Stimulated activated effector memory CD8-positive, alpha-beta T cell treated with anti-CD3 and anti-CD28 coated beads, Interleukin-12 subunit alpha, Interleukin-12 subunit beta, amount 100 ng/mL, for 72 hours (primary cell): ENCODE measurements at regions not wholly inside any gene's neighbourhood (a gene's known extent, or its start where the extent isn't known, plus 50 kb on each side); places are given as distances from the start of the nearest gene placed in this dataset.
"Not testable (repeated sequence)": the region's sequence is repeated elsewhere in the genome, so short reads cannot be mapped to it uniquely, and the experiment has no call there.

Experiments used
- ATAC-seq: fragments of 150-1000 bp; cut with Tn5 transposase; 2 replicates; pipeline ENCODE4 v1.10.0; 2021
- DNase-seq, 2 donors: peaks; one replicate each; pipeline ENCODE4 v3.0.0; 2021 to 2022; ENCODE audit warnings: low spot score in 2 of 2
- H3K27ac Mint-ChIP-seq: one replicate; pipeline ENCODE4 v1.8.0; 2022; ENCODE audit warnings: mild to moderate bottlenecking, mixed read lengths
- H3K36me3 Mint-ChIP-seq: one replicate; pipeline ENCODE4 v1.8.0; 2022; ENCODE audit warnings: mild to moderate bottlenecking, mixed read lengths
- H3K4me1 Mint-ChIP-seq: one replicate; pipeline ENCODE4 v1.8.0; 2022; ENCODE audit warnings: mixed read lengths
- H3K4me3 Mint-ChIP-seq: one replicate; pipeline ENCODE4 v1.8.0; 2022; ENCODE audit warnings: mild to moderate bottlenecking, mixed read lengths
- H3K9me3 Mint-ChIP-seq: one replicate; pipeline ENCODE4 v1.8.0; 2022; ENCODE audit warnings: mixed read lengths

DNA sequence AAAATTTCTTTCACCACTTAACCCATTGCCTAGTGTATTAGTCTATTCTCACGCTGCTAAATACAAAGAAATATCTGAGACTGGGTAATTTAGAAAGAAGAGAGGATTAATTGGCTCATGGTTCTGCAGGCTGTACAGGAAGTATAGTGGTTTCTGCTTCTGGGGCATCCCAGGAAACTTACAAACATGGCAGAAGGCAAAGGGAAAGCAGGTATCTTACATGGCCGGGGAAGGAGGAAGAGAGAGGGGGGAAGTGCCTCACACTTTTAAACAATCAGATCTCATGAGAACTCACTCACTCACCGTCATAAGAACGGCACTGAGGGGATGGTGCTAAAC, 931.4 kb upstream of the SOX9 start:
- H3K4me3 Mint-ChIP-seq = no peak overlapping the region
- no peak for DNase-seq
- ATAC-seq = no peak
- peaks cover 13% of the 10 kb centered on the region for H3K9me3 Mint-ChIP-seq
- H3K4me1 Mint-ChIP-seq = no peaks in the 10 kb centered on the region
- H3K36me3 Mint-ChIP-seq = no peaks in the 10 kb centered on the region
- no peak overlapping the region for H3K27ac Mint-ChIP-seq

DNA sequence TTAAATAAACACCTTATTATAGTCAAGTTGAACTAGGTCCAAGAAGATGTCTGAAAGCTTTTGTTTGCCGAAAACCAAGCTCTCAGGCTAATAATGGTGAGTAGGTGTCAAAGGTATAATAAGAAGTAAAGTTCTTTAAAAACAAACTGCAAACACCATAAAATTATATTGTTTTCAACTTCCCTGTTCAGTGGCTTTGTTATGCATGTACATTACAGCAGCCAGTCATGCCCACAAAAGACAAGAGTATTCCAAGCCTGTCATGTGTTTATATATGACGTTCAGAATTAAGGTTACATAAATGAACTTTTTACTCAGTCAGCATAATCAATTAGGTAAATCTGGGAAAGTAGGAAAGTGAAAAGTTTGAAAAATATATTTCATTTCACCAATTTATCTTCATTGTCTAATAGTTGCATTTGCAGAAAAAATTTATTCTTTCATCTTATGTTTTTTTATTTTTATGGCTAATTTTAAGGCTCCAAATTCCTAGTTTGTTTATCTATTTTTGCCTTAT, 928.7 kb upstream of the SOX9 start:
- no peak for DNase-seq
- Mint-ChIP-seq H3K4me1 (no peaks in the 10 kb centered on the region), H3K9me3 (peaks cover 12% of the 10 kb centered on the region), H3K4me3 (no peak overlapping the region), H3K36me3 (no peaks in the 10 kb centered on the region), H3K27ac (no peak overlapping the region)
- no peak for ATAC-seq

DNA sequence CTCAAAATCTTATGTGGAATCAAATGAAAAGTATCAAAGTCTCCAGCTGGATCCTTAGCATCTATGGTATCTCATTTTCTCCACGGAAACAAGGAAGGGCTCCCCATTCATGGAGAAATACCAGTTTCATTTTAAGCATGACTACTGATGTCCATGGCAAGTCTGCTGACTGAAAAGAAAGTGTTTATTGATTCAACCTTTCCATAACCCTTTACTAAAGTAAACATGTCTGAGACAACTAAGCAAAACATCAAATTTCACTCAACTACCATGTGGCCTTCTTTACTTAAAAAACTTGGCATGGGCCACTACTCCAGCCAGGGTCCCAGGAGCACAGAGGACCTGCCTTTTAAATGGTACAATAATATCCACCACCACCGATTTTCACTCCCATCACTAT, 928.0 kb upstream of the SOX9 start:
- Mint-ChIP-seq H3K4me1 (no peaks in the 10 kb centered on the region), H3K27ac (no peak overlapping the region), H3K9me3 (peaks cover 12% of the 10 kb centered on the region), H3K36me3 (no peaks in the 10 kb centered on the region), H3K4me3 (no peak overlapping the region)
- ATAC-seq (no peak), DNase-seq (no peak)

DNA sequence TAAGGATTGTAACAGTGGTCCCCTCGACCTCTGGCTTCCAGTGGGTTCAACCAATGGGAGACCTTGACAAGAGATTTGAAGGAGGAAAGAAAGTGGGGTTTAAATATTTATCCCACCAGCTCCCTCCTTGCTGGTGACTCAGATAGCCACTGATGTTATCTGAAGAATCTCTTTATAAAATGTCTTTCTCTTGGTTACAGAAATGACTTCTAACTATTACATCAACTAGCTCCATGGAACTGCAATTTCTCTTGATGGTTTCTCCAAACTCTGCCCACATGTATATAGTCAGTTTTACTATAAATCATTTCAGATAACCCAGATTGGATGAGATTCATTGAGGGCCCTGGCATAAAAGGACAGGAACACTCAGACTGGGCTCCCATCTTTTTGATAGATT, 920.2 kb upstream of the SOX9 start:
- Mint-ChIP-seq H3K9me3 (peaks cover under 1% of the 10 kb centered on the region), H3K4me1 (no peaks in the 10 kb centered on the region), H3K36me3 (no peaks in the 10 kb centered on the region), H3K27ac (no peak overlapping the region), H3K4me3 (no peak overlapping the region)
- no peak for ATAC-seq
- no peak for DNase-seq

DNA sequence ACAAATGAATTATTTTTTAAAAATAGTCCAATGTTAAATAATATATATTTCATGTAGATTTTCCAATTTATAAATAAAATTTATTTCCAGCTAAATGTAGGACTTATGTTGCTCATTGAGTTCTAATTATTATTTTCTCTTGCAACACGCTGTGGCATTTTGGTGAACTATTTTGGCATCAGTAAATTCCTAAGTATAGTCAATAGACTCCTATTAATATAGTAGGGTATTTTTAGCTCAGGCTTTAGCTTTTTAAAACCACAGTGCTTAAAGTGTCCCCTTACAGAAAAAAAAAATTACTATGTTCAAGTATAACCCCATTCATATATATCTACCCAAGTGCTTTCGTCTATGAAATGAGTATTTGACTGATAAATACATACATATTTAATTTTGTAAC, 919.2 kb upstream of the SOX9 start:
- Mint-ChIP-seq H3K4me1 (no peaks in the 10 kb centered on the region), H3K9me3 (no peaks in the 10 kb centered on the region), H3K4me3 (no peak overlapping the region), H3K27ac (no peak overlapping the region), H3K36me3 (no peaks in the 10 kb centered on the region)
- ATAC-seq (no peak), DNase-seq (no peak)

DNA sequence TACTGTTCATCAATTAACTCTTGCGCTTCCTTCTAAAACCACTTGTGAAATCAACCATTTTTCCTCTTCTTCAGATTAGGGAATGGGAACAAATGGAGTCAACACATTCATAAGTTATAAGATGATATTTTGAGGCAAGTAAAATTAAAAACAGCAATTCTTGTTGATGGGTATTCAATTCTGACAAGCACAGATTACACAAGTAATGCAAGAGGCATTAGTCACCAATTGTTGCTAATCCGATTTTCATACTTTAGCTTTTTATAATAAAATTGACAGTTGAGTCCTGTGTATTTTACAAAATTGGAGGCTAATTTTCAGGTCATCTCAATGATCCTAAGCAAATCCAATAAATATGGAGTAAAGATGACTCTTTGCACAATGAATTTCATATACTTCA, 918.4 kb upstream of the SOX9 start:
- Mint-ChIP-seq H3K9me3 (no peaks in the 10 kb centered on the region), H3K36me3 (no peaks in the 10 kb centered on the region), H3K4me1 (no peaks in the 10 kb centered on the region), H3K4me3 (no peak overlapping the region), H3K27ac (no peak overlapping the region)
- ATAC-seq (no peak), DNase-seq (no peak)

DNA sequence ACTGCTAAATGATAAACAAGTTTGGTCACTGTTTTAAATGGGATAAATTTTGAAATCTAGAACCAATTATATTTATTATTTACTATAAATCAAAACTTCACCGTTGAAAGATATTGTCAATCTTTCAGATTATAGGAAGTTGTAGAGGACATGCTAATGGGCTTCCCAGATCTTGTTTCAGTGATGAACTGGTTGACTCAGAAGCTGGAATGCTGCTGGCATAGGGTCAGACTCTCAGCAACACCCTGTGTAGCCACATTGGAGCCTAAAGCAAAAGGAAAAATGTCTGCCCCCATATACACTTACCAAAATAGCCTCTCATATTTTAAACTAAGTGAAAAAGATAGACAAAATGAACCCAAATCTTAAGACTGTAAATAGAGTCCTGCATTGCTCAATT, 916.9 kb upstream of the SOX9 start:
- H3K36me3 Mint-ChIP-seq = no peaks in the 10 kb centered on the region
- ATAC-seq = no peak
- H3K4me1 Mint-ChIP-seq = no peaks in the 10 kb centered on the region
- DNase-seq = no peak
- no peak overlapping the region for H3K27ac Mint-ChIP-seq
- peaks cover 2% of the 10 kb centered on the region for H3K9me3 Mint-ChIP-seq
- H3K4me3 Mint-ChIP-seq = no peak overlapping the region

DNA sequence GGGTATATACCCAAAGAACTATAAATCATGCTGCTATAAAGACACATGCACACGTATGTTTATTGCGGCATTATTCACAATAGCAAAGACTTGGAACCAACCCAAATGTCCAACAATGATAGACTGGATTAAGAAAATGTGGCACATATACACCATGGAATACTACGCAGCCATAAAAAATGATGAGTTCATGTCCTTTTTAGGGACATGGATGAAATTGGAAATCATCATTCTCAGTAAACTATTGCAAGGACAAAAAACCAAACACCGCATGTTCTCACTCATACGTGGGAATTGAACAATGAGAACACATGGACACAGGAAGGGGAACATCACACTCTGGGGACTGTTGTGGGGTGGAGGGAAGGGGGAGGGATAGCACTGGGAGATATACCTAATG, 914.9 kb upstream of the SOX9 start:
- H3K27ac Mint-ChIP-seq, H3K36me3 Mint-ChIP-seq, ATAC-seq, H3K4me1 Mint-ChIP-seq, DNase-seq, H3K4me3 Mint-ChIP-seq, H3K9me3 Mint-ChIP-seq: not testable (repeated sequence)

DNA sequence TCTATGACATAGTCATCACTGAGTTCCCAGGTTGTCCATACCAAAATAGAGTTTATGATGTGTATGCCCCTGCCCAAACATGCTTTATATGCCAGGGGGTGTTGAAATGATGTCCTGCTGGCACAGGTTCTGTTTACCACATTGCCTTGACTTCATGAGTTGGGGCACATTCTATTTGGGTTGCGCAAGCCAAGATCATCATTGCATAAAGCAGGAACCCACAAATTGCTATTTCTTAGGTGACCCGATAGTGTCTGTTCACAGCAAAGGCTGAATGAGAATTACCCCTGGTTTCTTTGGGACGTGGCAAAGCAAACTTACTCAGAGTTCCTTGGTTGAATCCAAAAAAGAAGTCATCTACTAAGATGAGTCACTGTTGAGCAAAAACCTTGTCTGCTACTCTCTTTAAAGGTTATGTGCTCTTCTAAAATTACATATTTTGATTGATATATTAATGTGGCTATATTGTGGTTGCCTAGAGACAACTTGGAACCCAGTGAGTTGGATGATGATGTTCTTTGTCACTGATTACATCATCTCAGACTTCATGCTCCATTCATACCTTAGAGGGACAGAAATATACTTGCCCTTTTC, 912.6 kb upstream of the SOX9 start:
- no peaks in the 10 kb centered on the region for H3K36me3 Mint-ChIP-seq
- no peaks in the 10 kb centered on the region for H3K4me1 Mint-ChIP-seq
- H3K4me3 Mint-ChIP-seq = no peak overlapping the region
- peaks cover 7% of the 10 kb centered on the region for H3K9me3 Mint-ChIP-seq
- no peak overlapping the region for H3K27ac Mint-ChIP-seq
- ATAC-seq (no peak), DNase-seq (no peak)

DNA sequence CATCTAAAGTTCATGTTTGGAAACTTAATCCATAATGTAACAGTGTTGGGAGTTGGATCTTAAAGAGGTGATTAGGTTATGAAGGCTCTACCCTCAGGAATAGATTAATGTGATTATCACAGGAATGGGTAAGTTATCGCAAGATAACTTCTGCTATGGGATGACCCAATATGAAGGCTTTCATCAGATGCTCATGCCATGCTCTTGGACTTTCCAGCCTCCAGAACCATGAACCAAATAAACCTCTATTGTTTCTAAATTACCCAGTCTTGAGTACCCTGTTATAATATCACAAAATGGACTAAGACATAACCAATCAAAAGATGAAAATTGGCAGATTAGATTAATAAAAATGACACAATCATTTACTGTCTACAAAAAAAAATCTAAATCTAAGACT, 906.9 kb upstream of the SOX9 start:
- no peak overlapping the region for H3K4me3 Mint-ChIP-seq
- no peaks in the 10 kb centered on the region for H3K36me3 Mint-ChIP-seq
- peaks cover 17% of the 10 kb centered on the region for H3K9me3 Mint-ChIP-seq
- no peaks in the 10 kb centered on the region for H3K4me1 Mint-ChIP-seq
- ATAC-seq = no peak
- H3K27ac Mint-ChIP-seq = no peak overlapping the region
- DNase-seq = no peak

DNA sequence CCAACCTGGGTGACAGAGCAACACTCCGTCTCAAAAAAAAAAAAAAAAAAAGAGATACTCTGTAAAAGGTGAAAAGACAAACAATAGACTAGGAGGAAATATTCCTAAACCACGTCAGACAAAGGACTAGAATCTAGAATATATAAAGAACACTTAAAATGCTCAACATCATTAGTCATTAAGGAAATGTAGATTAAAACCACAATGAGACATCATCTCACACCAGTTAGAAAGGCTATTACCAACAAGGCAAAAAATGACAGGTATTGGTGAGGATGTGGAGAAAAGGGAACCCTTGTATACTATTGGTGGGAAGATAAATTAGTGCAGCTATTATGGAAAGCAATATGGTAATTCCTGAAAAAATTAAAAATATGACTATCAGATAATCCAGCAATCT, 903.1 kb upstream of the SOX9 start:
- no peaks in the 10 kb centered on the region for H3K4me1 Mint-ChIP-seq
- H3K4me3 Mint-ChIP-seq = no peak overlapping the region
- no peaks in the 10 kb centered on the region for H3K36me3 Mint-ChIP-seq
- H3K9me3 Mint-ChIP-seq = peaks cover 22% of the 10 kb centered on the region
- no peak overlapping the region for H3K27ac Mint-ChIP-seq
- no peak for ATAC-seq
- no peak for DNase-seq

DNA sequence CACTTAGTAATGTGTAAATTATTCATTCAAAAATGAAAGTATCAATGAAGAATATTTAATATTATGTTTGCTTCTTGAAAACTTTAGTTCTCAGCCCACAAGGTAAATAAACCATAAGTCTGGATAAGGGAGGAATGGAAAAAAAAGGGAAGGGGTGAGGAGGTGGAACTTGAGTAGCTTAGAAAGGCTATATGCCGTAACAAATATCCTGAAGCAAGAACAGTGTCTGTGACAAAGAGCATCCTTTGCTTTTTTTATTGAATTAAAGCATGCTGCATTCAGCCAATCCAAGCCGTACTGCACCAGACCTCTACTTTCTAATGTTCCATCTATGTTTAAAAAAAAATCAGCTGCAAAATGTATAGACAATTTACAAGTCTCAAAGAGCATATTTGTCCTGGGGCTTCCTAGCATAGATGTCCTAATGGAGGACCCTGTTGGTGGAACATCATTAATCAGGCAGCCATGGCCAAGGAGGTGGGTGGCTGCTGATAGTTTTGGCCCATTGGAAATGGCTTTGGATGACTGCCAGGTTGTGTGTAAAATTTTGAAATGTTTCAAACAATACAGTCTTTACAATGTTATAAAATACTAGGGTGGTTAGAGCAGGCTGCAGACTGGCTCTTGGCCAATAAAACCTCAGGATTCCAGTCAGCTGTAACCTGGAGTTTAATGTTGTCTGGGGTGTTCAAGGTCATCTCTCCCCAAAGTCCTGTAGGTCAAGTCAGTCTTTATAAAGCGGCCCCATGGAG, 895.8 kb upstream of the SOX9 start:
- DNase-seq (no peak), ATAC-seq (no peak)
- Mint-ChIP-seq H3K4me1 (no peaks in the 10 kb centered on the region), H3K4me3 (no peak overlapping the region), H3K27ac (no peak overlapping the region), H3K36me3 (no peaks in the 10 kb centered on the region), H3K9me3 (peaks cover 7% of the 10 kb centered on the region)

DNA sequence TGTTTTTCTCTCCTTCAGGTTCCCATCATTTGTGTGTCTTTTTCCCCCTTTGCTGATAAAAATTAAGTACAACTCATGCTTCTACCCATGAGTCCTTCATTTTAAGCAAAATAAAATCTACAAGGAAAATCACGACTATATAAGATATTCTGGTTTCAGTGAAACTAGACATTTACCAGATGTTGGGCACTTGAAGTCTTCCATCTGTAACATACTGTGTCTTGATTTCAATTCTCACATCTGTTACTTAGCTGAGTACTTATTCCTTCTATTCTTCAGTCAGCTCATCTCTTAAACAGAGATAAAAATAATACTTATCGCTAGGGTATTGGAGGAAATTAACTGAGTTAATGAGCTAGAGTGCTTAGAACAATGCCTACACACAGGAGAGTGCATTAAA, 893.0 kb upstream of the SOX9 start:
- Mint-ChIP-seq H3K4me3 (no peak overlapping the region), H3K36me3 (no peaks in the 10 kb centered on the region), H3K27ac (no peak overlapping the region), H3K9me3 (peaks cover 2% of the 10 kb centered on the region), H3K4me1 (no peaks in the 10 kb centered on the region)
- no peak for ATAC-seq
- DNase-seq = no peak

DNA sequence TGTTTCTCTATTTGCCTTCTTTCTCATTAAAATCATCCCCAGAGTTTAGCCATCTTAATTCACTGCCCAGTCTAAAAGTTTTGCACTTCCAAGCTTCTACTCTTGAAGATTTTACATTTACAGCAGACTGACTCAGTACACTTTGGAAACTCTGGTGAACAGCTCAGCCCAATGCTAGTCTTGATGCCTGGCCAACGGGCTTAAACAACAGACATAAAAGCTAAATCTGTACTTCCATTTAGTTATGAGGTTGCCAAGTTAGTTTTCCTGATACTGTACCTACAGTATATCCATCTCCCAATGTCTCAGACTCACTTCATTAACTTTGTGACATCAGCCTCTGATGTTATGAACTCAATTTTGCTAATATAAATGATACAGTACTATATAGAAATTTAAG, 891.8 kb upstream of the SOX9 start:
- Mint-ChIP-seq H3K27ac (no peak overlapping the region), H3K4me1 (no peaks in the 10 kb centered on the region), H3K36me3 (no peaks in the 10 kb centered on the region), H3K4me3 (no peak overlapping the region), H3K9me3 (peaks cover 4% of the 10 kb centered on the region)
- ATAC-seq (no peak), DNase-seq (no peak)

DNA sequence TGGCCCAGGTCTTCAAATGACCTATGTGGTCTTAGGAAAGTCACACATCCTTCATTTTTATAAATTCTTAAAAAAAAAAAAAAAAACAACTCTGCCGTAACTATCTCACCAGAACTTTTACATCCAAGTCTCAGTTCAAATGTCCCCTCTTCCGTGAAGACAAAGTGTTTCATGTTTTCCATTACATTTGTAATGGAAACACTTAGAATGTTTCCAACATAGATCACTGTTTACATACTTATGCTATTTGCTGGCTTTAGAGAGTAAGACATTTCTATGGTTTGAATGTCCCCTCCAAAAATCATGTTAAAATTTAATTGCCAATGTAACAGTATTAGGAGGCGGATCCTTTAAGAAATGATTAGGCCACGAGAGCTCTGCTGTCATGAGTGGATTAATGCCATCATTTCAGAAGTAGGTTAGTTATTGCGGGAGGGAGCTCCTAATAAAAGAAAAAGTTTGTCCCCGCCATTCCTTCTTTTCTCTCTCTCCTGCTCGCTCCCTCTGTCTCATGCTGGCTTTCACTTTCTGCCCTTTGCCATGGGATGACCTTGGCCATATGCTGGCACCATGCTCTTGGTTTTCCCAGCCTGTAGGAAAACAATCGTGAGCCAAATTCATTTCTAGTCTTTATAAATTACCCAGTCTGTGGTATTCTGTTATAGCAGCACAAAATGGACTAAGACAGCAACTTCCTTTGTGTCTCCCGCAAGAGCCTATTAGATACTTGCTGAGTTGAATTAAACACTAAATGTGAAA, 887.8 kb upstream of the SOX9 start:
- H3K4me3 Mint-ChIP-seq = no peak overlapping the region
- ATAC-seq = no peak
- H3K4me1 Mint-ChIP-seq = no peaks in the 10 kb centered on the region
- H3K36me3 Mint-ChIP-seq = no peaks in the 10 kb centered on the region
- no peak overlapping the region for H3K27ac Mint-ChIP-seq
- peaks cover 5% of the 10 kb centered on the region for H3K9me3 Mint-ChIP-seq
- no peak for DNase-seq

DNA sequence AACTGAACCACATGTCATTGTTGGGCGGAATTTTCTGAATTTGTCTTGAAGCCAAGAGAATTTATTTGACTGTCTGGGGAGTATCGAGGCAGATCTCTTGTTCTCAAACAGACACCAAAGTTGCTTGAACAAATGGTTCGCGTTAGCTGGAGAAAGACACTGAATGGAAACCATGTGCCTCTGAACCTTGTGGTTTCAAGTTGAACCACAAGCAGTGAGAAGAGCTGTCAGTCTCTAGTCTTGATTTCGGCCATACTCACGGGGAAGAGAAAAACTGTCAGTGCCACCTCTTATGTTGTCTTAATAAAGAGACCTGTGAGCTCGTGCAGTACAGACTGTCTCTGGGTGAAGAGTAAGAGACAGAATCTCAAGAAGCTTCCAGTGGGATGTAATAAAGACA, 886.5 kb upstream of the SOX9 start:
- no peaks in the 10 kb centered on the region for H3K36me3 Mint-ChIP-seq
- no peak for ATAC-seq
- no peak overlapping the region for H3K27ac Mint-ChIP-seq
- DNase-seq = no peak
- H3K4me1 Mint-ChIP-seq = no peaks in the 10 kb centered on the region
- peaks cover 6% of the 10 kb centered on the region for H3K9me3 Mint-ChIP-seq
- H3K4me3 Mint-ChIP-seq = no peak overlapping the region
